ENCODE measurements at regions not wholly inside any gene's neighbourhood (a gene's known extent, or its start where the extent isn't known, plus 50 kb on each side); places are given as distances from the start of the nearest gene placed in this dataset.

DNA sequence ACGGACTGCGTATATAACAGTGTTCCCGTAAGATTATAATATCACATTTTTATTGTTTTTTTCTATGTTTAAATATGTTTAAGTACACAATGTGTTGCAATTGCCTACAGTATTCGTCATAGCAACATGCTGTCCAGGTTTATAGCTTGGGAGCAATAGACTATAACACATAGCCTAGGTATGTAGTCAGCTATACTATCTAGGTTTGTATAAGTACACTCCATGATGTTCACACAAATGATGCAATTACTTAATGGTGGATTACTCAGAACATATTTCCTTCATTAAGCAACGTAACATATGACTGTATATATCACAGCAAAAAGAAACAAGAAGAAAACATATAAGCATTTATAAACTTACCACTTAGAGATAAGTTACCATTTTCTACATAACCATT, 160.0 kb downstream of the CBLN1 start:
- no peak for DNase-seq

DNA sequence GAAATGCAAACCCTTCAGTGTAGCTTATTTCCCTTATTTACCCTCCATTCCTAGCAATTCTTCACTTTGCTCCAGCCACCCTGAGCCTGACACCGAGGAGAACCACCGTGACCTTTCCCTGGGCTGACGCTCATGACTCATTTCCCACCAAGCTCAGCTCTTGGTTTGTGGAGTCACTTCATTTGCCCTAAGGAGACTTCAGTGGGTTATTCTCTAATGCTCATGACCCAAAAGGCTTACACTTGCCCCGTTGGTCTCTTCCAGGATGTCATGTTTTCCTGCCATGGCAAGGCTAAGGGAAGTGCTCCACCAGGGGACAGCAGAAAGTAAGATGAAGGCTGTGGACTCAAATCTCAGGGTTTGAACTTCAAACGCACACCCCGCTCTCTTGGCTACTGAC, 161.0 kb downstream of the CBLN1 start:
- no peak for DNase-seq

DNA sequence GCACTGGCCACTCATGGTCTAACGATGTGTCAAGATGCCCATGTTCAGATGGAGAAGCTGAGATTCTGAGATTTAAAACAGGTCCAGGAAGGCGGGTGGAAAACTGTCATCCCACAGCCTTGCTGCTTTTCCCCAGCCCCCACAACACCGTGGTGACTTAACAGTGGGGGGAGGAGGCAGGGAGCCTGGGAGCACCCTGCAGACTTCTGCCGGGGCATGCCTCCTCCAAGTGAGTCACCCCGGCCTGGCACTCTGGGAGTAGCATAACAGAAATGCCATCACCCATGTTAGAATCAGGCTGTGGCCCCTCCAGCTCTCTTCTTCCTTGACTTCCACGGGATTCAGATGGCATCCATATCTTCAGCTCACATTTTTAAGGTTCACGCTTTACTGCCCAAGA, 164.8 kb downstream of the CBLN1 start:
- no peak for DNase-seq

GRCh38 chr16:49115956-49116355, 165.7 kb downstream of the CBLN1 start:
- DNase-seq, result no peak

DNA sequence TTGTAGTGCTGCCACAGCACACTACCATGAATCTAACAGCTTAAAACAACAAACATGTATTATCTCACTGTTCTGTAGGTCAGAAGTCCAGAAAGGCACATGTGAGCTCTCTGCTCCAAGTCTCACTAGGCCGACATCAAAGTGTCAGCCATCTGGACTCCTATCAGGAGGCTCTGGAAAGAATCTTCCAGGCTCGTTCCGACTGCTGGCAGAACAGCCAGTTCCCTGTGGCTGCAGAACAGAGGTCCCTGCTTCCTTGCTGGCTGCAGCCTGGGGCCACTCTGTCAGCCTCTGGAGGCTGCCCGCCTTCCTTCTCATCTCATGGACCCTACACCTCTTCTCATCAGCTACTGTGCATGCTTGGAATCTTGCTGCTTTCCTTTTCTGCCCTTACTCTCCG, 168.9 kb downstream of the CBLN1 start:
- no peak for DNase-seq

DNA sequence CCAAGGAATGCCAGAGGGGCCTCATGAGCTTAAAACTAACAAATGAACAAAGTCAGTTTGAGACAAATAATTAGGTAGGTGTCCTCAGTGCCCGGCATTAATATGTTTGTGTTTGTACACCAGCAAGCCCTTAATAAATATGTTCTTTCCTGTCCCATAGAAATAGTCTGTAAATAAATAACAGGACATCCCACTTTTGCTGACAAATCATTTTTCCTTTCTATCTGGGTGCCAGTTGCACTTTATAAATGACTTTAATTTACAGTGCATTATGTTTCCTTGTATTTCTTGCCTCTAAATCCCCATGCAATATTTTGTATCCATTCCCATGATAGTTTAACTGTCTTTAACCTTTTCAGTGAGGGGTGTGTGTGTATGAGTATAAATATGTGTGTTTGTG, 170.3 kb downstream of the CBLN1 start:
- no peak for DNase-seq

- no peak for DNase-seq
These were observed 173.0 kb downstream of the CBLN1 start for GRCh38 chr16:49108611-49109010.

DNA sequence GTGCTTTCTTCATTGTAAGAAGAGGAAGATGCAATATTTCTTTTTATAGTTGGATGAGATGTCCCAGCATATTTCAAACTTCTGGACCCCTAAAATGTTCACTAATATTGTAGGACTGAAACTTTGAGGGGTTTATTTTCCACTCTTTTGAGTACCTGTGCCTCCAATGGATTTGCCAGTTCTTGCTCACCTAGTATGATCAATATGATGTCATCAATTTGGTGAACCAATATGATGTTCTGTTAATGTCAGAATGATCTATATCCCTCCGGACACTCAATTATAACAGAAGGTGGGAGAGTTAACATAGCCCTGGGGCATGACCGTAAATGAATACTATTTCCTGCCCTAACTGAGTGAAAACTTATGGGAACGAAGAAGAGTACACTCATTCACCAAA, 178.3 kb downstream of the CBLN1 start:
- no peak for DNase-seq

- no peak for DNase-seq
These were observed 179.6 kb downstream of the CBLN1 start for GRCh38 chr16:49101997-49102396.

GRCh38 chr16:49100366-49100765, 181.3 kb downstream of the CBLN1 start:
- DNase-seq, result no peak

DNA sequence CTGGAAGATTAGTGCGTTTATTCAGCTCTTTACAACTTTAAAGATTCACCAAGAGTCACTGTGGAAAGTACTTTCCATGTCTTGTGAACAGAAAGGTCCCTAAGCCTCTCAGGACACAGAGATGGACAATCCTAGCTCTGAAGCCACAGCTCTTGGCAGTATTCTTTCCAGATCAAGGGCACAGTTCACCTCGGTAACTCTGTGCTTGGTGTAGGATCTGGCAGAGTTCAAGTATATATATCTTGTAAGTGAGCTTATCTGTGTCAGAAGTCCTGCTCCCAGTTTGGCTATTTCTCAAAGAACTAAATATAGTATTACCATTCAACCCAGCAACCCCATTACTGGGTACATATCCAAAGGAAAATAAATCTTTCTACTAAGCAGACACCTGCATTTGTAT, 183.7 kb downstream of the CBLN1 start:
- DNase-seq, result no peak

GRCh38 chr16:49096176-49096945, 185.3 kb downstream of the CBLN1 start:
- no peak for DNase-seq

- no peak for DNase-seq
These were observed 186.1 kb downstream of the CBLN1 start for GRCh38 chr16:49095539-49095938.

GRCh38 chr16:49094471-49094870, 187.2 kb downstream of the CBLN1 start:
- no peak for DNase-seq

DNA sequence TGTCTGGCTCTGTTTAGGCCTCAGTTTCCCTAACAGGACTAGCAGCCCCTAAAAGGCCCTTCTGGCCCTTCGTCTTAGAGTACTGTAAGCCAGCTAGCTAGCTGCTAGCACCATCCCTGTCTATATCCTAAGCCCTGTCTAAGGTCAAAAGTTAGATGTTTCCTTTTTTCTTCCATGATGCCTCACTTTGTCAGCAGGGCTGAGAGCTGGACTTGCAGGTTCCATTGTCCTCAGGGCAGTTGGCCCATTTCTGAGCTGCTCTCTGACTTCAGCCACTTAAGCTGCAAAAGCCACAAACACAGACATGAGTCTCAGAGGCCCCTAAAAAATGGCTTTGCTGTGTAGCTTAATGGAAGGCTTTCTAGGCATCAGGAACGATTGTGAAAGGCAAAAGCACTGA, 187.7 kb downstream of the CBLN1 start:
- no peak for DNase-seq

- no peak for DNase-seq
These were observed 188.9 kb downstream of the CBLN1 start for GRCh38 chr16:49092704-49093103.

DNA sequence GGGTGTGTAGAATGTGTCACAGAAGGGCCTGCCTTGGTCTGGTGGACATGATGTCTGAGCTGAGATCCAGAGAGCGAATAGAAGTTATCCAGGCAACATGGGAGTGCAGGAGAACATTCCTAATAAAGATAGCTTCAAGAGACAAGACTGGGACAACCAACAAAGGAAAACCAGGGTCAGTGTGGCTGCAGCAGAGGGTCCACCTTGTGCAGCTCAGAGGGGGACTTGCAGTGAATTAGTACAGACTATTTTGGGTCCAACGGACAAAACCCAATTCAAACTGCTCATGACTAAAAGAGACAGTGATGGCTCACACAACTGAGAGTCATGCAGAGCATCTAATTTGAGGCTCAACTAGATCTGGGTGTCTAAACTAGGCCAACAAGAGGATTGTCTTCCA, 192.1 kb downstream of the CBLN1 start:
- DNase-seq, result no peak

GRCh38 chr16:49089039-49089438, 192.6 kb downstream of the CBLN1 start:
- no peak for DNase-seq

DNA sequence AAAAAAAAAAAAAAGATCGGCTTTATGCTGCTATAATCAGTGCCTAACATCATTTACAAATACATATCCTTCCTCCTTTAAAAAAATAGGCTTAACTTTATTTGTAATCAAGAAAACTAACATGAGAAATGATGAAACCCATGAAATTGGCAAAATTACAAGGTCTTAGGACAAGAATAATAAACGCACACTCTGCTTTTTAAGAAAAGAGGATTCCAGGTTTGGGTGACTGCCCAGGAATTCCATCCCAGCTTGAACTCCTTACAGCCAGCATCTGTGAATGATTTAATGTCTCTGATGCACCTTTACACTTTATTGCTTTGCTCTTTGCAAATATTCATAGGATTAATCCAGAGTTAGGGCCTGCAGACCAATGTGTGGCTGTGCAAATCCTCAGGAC, 196.0 kb downstream of the CBLN1 start:
- DNase-seq, result no peak

- no peak for DNase-seq
These were observed 196.8 kb downstream of the CBLN1 start for GRCh38 chr16:49084628-49085390.

GRCh38 chr16:49081554-49081953, 200.1 kb downstream of the CBLN1 start:
- no peak for DNase-seq

- no peak for DNase-seq
These were observed 200.6 kb downstream of the CBLN1 start for GRCh38 chr16:49081086-49081485.

GRCh38 chr16:49078571-49078970, 203.1 kb downstream of the CBLN1 start:
- no peak for DNase-seq

DNA sequence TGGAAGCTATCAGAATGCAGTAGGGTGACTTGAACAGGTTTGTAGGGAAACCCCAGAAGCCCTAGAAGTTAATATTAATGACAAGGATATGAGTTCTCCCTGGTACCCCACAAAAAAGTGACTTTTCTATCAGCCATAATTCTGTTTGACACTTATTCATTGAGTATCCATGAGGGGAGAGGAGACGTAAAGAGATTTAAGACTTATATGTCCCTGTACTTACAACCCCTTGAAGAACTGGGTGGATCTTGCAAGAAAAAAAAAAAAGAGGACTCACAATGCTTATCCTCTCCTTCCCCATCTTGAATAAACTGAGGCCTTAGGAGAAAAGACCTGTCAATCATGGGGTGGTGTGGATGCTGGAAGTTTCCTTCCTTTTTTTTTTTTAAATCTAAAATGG, 203.5 kb downstream of the CBLN1 start:
- DNase-seq, result no peak

GRCh38 chr16:49075709-49076108, 205.9 kb downstream of the CBLN1 start:
- no peak for DNase-seq

Measured in NCI-H1694 treated with DMSO at 0.1 percent for 48 hours (cell line).